ENCODE measurements at regions not wholly inside any gene's neighbourhood (a gene's known extent, or its start where the extent isn't known, plus 50 kb on each side); places are given as distances from the start of the nearest gene placed in this dataset.

GRCh38 chr2:65706411-65706810 lies 274.0 kb upstream of the SPRED2 start:
- Histone ChIP-seq H3K4me1 (ENCODE audit: control insufficient read depth in 1 of 2, insufficient read depth in 1 of 2, low read depth in 1 of 2, low read length in 1 of 2) (no peaks in the 10 kb centered on the region), H3K4me3 (ENCODE audit: low read depth in 1 of 2, low read length in 1 of 2) (no peak overlapping the region), H3K9me3 (no peaks in the 10 kb centered on the region), H3K27ac (no peak overlapping the region), H3K36me3 (no peaks in the 10 kb centered on the region), H3K27me3 (peaks cover 5% of the 10 kb centered on the region)
- no peak for TF ChIP-seq CTCF (IDR thresholded peaks at IDR 0.05)

- no peak for TF ChIP-seq CTCF (IDR thresholded peaks at IDR 0.05)
These were observed 268.8 kb upstream of the SPRED2 start for GRCh38 chr2:65701191-65701590.

GRCh38 chr2:65700720-65701119 lies 268.3 kb upstream of the SPRED2 start:
- no peaks in the 10 kb centered on the region for H3K9me3 ChIP-seq
- H3K4me3 ChIP-seq (ENCODE audit: low read depth in 1 of 2, low read length in 1 of 2), result no peak overlapping the region
- no peaks in the 10 kb centered on the region for H3K36me3 ChIP-seq
- H3K27me3 ChIP-seq, result no peaks in the 10 kb centered on the region
- H3K27ac ChIP-seq, result no peak overlapping the region
- no peak for TF ChIP-seq CTCF (IDR thresholded peaks at IDR 0.05)
- no peaks in the 10 kb centered on the region for H3K4me1 ChIP-seq (ENCODE audit: control insufficient read depth in 1 of 2, insufficient read depth in 1 of 2, low read depth in 1 of 2, low read length in 1 of 2)

More at GRCh38 chr2:65701191-65701590, 268.8 kb upstream of the SPRED2 start:
- no peak overlapping the region for H3K4me3 ChIP-seq (ENCODE audit: low read depth in 1 of 2, low read length in 1 of 2)
- H3K27ac ChIP-seq, result no peak overlapping the region
- no peaks in the 10 kb centered on the region for H3K4me1 ChIP-seq (ENCODE audit: control insufficient read depth in 1 of 2, insufficient read depth in 1 of 2, low read depth in 1 of 2, low read length in 1 of 2)
- no peaks in the 10 kb centered on the region for H3K36me3 ChIP-seq
- H3K27me3 ChIP-seq, result peaks cover under 1% of the 10 kb centered on the region
- no peaks in the 10 kb centered on the region for H3K9me3 ChIP-seq

GRCh38 chr2:65700004-65700651 lies 267.7 kb upstream of the SPRED2 start:
- H3K27ac ChIP-seq, result no peak overlapping the region
- no peaks in the 10 kb centered on the region for H3K36me3 ChIP-seq
- H3K9me3 ChIP-seq, result no peaks in the 10 kb centered on the region
- no peak for TF ChIP-seq CTCF (IDR thresholded peaks at IDR 0.05)
- no peak overlapping the region for H3K4me3 ChIP-seq (ENCODE audit: low read depth in 1 of 2, low read length in 1 of 2)
- H3K4me1 ChIP-seq (ENCODE audit: control insufficient read depth in 1 of 2, insufficient read depth in 1 of 2, low read depth in 1 of 2, low read length in 1 of 2), result no peaks in the 10 kb centered on the region
- no peaks in the 10 kb centered on the region for H3K27me3 ChIP-seq

GRCh38 chr2:65691816-65692215 lies 259.4 kb upstream of the SPRED2 start:
- no peaks in the 10 kb centered on the region for H3K4me1 ChIP-seq (ENCODE audit: control insufficient read depth in 1 of 2, insufficient read depth in 1 of 2, low read depth in 1 of 2, low read length in 1 of 2)
- H3K36me3 ChIP-seq, result no peaks in the 10 kb centered on the region
- no peak for TF ChIP-seq CTCF (IDR thresholded peaks at IDR 0.05)
- H3K9me3 ChIP-seq, result no peaks in the 10 kb centered on the region
- peaks cover 4% of the 10 kb centered on the region for H3K27me3 ChIP-seq
- H3K4me3 ChIP-seq (ENCODE audit: low read depth in 1 of 2, low read length in 1 of 2), result no peak overlapping the region
- H3K27ac ChIP-seq, result no peak overlapping the region
